K562 (cell line): ENCODE measurements at regions not wholly inside any gene's neighbourhood (a gene's known extent, or its start where the extent isn't known, plus 50 kb on each side); places are given as distances from the start of the nearest gene placed in this dataset.
A peak's percentile ranks its signal among the peaks of the same experiment; 100 is the strongest.

Experiments
- FOXK2 ChIP-seq, 2 experiments: fragments of 450-650 bp; IDR thresholded peaks in 1 of 2; conservative IDR thresholded peaks in 1 of 2; 2 replicates each; pipeline ENCODE4 v1.6.1; 2016; ENCODE audit warnings: low read depth in 2 of 2, mild to moderate bottlenecking in 1 of 2
- MAFG ChIP-seq: fragments of 450-650 bp; conservative IDR thresholded peaks from 2 replicates; pipeline ENCODE4 v1.6.1; 2016; ENCODE audit warnings: missing genetic modification characterization, missing compliant biosample characterization
- NFE2 ChIP-seq: IDR thresholded peaks from 2 replicates; pipeline ENCODE4 v1.6.1; 2014; ENCODE audit warnings: antibody characterized with exemption, low read depth
- PRMT5 ChIP-seq: sonication (generic); formaldehyde crosslinking; IDR thresholded peaks from 2 replicates; pipeline ENCODE4 v1.5.0; 2020; ENCODE audit warnings: missing genetic modification reagents
- TAF1 ChIP-seq: IDR thresholded peaks from 2 replicates; pipeline ENCODE4 v1.6.1; 2011; ENCODE audit warnings: mild to moderate bottlenecking, low read length, moderate library complexity; ENCODE audit not compliant: insufficient read depth, control insufficient read depth, severe bottlenecking; ENCODE audit errors: extremely low read depth
- ZNF311 ChIP-seq: fragments of 250-450 bp; sonication (Bioruptor Pico); IDR thresholded peaks from 2 replicates; pipeline ENCODE4 v1.4.0; 2020; ENCODE audit warnings: mild to moderate bottlenecking, moderate library complexity
- ZNF766 ChIP-seq: fragments of 200-800 bp; sonication (Bioruptor generic); conservative IDR thresholded peaks from 2 replicates; pipeline ENCODE4 v1.6.1; 2016; ENCODE audit warnings: missing genetic modification characterization, missing compliant biosample characterization
- TF ChIP-seq, protein P1 (sequence below): fragments of 450-650 bp; IDR thresholded peaks from 2 replicates; pipeline ENCODE4 v1.6.1; 2017; ENCODE audit warnings: mild to moderate bottlenecking, moderate library complexity
- TF ChIP-seq, protein P2 (sequence below): fragments of 250-450 bp; sonication (Bioruptor Pico); IDR thresholded peaks from 2 replicates; pipeline ENCODE4 v1.4.0; 2020; ENCODE audit warnings: mild to moderate bottlenecking, moderate library complexity
- TF ChIP-seq, protein P3 (sequence below): sonication (generic); formaldehyde crosslinking; IDR thresholded peaks from 2 replicates; pipeline ENCODE4 v1.8.1; 2022; ENCODE audit warnings: missing genetic modification reagents
- TF ChIP-seq, protein P4 (sequence below): fragments of 250-450 bp; sonication (Bioruptor Pico); IDR thresholded peaks from 2 replicates; pipeline ENCODE4 v1.5.0; 2021

DNA sequence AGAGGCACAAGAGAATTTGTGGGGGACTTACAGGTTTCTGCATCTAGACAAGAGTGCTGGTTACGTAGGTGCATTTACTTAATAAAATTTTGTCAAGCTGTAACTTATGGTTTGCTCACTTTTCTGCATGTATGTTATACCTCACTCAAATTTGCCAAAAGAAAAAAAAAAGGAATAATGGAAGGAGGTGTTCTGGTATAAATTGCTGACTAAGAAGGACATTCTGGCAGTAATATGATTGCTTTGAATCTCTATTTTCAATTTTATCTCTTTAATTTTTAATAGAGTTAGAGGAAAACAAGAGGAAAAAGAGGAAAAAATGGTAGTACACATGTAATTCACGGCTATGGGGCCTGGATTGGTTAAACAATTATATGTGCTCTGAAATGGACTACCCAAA is 119.5 kb downstream of the DUSP10 start (continued):
- TF ChIP-seq, protein P1, sequence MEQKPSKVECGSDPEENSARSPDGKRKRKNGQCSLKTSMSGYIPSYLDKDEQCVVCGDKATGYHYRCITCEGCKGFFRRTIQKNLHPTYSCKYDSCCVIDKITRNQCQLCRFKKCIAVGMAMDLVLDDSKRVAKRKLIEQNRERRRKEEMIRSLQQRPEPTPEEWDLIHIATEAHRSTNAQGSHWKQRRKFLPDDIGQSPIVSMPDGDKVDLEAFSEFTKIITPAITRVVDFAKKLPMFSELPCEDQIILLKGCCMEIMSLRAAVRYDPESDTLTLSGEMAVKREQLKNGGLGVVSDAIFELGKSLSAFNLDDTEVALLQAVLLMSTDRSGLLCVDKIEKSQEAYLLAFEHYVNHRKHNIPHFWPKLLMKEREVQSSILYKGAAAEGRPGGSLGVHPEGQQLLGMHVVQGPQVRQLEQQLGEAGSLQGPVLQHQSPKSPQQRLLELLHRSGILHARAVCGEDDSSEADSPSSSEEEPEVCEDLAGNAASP = no peak
- TF ChIP-seq PRMT5 (CRISPR knock-in tag) (no peak), TAF1 (no peak), NFE2 (no peak), ZNF766 (CRISPR knock-in tag) (no peak), FOXK2 (conservative IDR thresholded peaks at IDR 0.05 in 1 of 2, IDR thresholded peaks at IDR 0.05 in 1 of 2; ENCODE audit: low read depth in 2 of 2) (no peak), ZNF311 (CRISPR knock-in tag) (no peak), MAFG (tag) (0 out of 2 replicates have a peak, but pooled peaks have one; percentile 15)
- TF ChIP-seq, protein P2, sequence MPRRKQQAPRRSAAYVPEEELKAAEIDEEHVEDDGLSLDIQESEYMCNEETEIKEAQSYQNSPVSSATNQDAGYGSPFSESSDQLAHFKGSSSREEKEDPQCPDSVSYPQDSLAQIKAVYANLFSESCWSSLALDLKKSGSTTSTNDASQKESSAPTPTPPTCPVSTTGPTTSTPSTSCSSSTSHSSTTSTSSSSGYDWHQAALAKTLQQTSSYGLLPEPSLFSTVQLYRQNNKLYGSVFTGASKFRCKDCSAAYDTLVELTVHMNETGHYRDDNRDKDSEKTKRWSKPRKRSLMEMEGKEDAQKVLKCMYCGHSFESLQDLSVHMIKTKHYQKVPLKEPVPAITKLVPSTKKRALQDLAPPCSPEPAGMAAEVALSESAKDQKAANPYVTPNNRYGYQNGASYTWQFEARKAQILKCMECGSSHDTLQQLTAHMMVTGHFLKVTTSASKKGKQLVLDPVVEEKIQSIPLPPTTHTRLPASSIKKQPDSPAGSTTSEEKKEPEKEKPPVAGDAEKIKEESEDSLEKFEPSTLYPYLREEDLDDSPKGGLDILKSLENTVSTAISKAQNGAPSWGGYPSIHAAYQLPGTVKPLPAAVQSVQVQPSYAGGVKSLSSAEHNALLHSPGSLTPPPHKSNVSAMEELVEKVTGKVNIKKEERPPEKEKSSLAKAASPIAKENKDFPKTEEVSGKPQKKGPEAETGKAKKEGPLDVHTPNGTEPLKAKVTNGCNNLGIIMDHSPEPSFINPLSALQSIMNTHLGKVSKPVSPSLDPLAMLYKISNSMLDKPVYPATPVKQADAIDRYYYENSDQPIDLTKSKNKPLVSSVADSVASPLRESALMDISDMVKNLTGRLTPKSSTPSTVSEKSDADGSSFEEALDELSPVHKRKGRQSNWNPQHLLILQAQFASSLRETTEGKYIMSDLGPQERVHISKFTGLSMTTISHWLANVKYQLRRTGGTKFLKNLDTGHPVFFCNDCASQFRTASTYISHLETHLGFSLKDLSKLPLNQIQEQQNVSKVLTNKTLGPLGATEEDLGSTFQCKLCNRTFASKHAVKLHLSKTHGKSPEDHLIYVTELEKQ (CRISPR knock-in tag) = no peak
- TF ChIP-seq, protein P3, sequence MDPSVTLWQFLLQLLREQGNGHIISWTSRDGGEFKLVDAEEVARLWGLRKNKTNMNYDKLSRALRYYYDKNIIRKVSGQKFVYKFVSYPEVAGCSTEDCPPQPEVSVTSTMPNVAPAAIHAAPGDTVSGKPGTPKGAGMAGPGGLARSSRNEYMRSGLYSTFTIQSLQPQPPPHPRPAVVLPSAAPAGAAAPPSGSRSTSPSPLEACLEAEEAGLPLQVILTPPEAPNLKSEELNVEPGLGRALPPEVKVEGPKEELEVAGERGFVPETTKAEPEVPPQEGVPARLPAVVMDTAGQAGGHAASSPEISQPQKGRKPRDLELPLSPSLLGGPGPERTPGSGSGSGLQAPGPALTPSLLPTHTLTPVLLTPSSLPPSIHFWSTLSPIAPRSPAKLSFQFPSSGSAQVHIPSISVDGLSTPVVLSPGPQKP = no peak
- TF ChIP-seq, protein P4, sequence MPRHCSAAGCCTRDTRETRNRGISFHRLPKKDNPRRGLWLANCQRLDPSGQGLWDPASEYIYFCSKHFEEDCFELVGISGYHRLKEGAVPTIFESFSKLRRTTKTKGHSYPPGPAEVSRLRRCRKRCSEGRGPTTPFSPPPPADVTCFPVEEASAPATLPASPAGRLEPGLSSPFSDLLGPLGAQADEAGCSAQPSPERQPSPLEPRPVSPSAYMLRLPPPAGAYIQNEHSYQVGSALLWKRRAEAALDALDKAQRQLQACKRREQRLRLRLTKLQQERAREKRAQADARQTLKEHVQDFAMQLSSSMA (CRISPR knock-in tag) = no peak
